NCI-H2081 (cell line): ENCODE measurements at regions not wholly inside any gene's neighbourhood (a gene's known extent, or its start where the extent isn't known, plus 50 kb on each side); places are given as distances from the start of the nearest gene placed in this dataset.

Experiments used
- DNase-seq, 2 experiments: peaks; one replicate each; lab custom pipeline; 2025; lab: John Stamatoyannopoulos, UW

DNA sequence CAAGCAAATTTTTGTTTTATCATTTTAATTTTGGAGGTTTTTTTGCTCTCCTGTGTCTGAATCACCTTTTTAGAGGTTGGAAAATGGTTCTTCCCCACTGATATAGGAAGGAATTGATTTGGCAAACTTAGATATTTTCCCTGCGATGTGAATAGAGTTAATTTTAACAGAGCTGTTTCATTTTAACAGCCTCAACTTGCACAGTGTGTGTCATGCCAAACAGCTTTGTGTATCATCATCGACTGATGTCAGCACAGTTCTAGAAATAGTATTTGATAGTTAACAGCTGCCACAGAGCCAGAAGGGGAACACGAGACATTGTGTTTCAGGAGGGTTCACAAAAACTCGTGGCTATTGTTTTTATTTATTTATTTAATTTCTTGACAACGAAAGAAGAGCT lies 243.1 kb upstream of the FOXN3 start:
- DNase-seq: no peak

DNA sequence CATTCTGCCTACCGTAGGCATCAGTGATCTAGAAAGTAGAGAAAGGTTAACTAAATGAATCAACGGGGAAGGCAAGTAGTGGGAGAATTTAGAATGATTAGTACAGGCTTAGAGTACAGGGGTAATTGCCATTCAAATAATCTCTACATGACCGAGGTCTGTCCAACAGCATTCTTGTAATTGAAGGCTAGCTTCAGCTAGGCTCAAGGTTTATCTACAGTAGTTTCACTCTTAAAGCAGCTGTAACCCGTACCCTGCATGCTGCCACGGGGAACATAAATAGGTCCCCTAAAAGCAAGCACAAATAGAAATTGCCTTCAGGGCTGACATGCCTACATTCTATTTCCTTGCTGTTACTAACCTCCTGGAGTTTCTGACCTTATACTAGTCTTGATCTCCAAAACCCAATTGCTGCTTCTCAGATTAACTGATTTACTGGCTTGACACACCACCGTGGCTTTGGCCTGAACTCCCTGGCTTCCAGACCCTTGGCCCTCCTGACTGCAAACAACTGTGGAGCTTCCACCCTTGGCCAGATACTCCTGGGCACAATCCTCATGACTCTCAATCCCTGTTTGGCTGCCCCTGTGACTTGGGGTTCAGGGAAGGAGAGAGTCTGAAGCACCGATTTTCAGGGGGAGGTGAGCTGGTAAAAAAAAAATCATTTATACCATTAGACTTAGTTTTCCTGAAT lies 242.1 kb upstream of the FOXN3 start:
- DNase-seq: no peak

DNA sequence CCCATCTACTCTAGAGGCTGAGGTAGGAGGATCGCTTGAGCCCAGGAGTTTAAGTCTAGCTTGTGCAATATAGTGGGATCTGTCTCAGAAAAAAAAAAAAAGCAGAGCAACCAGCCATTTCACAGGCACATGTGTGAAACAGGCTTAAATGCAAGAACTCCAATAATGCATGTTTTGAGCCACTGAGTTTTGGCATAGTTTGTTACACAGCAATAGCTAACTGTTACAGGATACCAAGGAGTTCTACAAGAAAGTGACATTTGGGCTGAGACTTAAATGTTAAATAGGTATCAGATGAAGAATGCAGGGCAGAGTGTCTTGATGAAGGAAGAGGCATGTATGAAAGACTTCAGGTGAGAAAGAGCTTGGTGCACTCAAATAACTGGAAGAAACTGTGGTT lies 240.0 kb upstream of the FOXN3 start:
- no peak for DNase-seq

DNA sequence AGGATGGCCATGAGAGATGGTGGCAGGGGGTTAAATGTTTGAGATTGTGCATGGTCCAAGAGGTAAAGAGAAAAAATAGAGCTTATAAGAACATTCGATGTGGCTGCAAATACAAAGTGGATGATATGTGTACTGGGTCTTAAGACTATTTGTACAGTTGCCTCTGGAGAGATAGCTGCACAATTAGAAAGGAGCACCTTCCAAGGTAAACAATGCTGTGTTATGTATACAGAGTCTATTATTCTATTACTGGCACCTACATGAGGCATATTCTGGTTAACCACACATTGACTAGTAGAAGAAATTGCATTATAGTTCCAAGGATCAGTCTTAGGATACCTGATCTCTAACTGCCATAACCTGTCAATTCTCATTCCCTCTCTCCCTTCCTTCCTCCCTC lies 238.0 kb upstream of the FOXN3 start:
- peak in 1 of 2 experiments; percentile 68 for DNase-seq

DNA sequence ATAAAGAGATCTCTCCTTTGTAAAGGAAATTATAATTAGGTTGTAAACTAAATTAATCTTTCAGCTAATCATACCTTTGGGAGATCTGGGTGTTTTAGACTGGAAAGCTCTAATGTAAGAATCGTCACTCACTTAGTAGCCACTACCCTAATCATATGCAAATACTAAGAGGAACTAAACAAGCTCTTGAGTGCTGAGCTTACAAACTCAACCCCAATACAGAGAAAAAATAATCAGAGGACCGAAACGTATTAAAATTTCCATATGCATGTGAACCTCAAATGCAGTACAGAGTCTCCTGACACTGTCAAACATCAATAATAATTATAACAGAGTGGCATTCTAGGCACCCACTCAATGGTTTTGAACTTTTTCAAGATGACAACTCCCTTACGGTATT lies 235.3 kb upstream of the FOXN3 start:
- DNase-seq: no peak

DNA sequence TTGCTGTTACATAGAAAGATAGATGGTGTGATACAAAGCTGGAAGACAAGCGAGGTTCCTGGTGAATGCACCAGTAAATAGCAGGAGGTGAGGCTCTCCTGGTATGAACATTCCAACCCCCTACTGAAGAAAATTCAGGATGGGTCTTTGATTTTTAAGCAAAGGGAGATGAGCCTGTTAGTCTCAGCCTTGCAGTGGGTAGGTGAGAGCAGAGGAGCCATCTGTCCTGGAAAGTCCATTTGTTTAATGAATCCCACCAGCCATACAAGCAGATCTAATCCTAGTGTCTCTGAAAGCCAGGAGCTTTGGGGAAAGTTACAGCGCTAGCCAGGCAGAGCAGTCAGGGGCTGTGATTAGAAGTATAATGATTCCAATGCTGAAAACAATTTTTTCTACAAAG lies 234.8 kb upstream of the FOXN3 start:
- no peak for DNase-seq

DNA sequence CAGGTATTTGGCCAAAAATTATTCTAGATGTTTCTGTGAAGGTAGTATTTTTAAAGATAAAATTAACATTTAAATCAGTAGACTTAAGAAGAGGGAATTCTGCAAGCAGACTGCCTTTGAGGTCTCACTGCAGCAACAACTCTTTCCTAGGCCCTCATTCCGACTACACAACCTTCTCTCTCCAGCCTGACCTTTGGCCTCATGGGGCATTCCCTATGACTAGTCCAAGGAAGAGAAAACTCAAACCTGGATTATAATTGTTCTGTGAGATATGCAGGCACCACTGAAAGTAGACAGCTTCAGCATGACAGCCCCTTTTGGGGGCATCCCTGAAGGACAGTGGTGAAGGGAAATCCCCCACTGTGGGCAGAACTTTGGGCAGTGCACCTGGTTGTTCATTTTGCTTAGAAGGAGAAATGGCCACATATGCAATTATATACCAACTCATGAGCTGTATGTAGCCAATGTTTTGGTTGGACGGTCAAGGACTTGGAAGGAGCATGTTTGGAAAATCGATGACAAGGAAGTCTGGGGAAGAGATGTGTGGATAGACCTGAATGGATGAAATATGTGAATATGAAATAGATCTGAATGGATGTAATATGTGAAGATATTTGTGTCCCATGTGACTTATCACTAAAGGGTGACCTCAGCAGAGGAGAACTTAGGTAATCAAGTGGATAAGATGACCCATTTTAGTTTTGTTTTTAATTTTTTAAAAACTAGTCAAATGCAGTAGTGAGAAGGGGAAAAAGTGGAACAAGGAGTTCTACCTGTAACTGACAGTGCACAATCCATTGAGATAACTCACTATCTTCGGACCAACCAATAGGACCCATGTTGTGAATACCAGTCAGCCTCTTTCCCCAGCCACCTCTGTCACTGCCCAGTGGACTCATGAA lies 233.3 kb upstream of the FOXN3 start:
- DNase-seq: no peak

DNA sequence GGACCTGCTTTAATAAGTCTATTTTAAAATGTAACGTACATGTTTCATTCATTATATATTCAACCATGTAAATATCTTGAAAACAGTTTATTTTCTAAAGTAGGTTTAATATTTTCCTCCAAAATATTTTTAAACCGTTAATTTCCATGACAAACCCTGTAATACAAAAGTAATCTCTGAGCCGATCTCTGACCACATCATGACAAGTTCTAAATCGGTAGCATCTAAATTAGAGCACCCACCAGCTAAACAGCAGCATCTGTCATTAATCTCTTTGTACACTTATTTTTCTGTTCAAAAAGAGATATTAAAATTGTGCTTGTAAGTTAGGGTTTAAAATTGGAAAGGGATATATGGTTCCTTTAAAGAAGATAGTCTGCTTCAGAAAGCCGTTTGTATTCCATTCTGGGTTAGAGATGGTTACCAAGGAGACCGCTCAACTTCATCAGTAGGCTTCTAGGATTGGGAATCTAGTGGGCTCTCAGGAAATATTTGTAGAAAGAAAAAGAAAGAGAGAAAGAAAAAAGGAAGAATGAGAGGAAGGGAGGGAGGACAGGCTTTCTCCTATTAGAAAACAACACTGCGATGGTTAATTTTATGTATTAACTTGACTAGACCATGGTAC lies 232.5 kb upstream of the FOXN3 start:
- DNase-seq: no peak

DNA sequence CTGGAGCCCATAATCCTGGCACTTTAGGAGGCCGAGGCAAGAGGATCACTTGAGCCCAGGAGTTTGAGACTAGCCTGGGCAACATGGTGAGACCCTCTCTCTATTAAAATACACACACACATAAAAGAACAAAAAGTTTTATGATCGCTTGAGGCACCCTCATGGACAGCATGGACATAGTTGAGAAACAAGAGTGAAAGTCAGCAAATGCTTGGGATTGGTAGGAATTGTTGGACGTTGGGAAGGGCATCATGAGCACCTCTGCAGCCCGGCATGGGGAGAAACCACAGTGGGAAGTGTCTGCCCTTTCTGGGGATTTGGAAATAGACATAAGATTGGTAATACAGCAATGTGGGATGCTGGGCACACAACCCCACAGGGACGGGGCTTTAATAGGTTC lies 231.9 kb upstream of the FOXN3 start:
- no peak for DNase-seq

DNA sequence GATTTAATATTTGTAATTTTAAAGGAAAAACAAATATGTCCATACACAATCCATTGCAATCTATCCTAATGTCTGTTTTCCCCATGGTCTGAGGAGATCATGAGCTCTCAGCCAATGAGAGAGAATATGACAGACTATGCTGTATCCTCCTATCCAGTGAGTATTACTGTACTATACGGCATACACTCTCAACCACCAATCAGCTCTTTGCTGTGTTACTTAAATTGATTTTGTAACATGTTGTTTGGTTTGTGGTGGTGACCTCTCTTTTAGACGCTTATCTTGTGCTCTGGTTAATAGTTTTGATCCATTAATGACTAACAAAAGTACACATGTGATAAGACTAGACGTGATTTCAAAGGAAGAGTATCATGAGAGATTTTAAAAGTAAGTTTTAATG lies 231.5 kb upstream of the FOXN3 start:
- DNase-seq: no peak

DNA sequence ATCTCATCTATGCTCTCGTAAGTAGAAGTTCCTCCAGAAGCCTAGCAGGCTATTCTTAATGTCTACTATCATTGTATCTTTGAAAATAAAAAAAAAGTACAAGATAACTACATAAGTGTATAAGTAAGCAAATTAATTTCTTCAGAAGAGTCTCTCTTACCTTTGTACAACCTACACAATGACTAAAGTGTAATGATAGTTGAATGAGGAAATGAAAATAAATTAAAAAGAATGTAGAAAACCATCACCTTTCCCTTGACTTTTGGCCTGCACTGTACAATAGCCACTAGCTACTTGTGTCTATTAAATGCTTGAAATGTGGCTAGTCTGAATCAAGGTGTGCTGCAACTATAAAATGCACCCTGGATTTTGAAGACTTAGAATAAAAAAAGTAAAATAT lies 229.9 kb upstream of the FOXN3 start:
- no peak for DNase-seq

DNA sequence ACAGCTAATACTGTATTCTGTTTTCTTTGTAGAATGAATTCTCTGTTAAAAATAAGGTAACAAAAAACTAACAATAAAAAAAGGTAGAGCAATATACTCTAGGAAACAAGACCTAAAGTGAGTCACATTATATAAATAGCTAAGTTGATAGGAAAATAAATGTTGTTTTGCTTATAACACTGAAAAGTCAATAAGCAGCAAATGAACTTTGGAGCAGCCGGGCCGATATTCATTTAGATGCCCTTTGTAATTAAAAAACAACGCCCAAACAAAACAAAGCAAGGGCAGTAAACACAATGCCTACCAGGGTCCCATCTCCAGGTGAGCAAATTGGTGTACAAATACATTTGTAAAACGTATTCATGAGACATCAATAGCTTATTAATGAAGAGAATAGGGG lies 227.6 kb upstream of the FOXN3 start:
- peak; percentile 23 to 34 for DNase-seq

DNA sequence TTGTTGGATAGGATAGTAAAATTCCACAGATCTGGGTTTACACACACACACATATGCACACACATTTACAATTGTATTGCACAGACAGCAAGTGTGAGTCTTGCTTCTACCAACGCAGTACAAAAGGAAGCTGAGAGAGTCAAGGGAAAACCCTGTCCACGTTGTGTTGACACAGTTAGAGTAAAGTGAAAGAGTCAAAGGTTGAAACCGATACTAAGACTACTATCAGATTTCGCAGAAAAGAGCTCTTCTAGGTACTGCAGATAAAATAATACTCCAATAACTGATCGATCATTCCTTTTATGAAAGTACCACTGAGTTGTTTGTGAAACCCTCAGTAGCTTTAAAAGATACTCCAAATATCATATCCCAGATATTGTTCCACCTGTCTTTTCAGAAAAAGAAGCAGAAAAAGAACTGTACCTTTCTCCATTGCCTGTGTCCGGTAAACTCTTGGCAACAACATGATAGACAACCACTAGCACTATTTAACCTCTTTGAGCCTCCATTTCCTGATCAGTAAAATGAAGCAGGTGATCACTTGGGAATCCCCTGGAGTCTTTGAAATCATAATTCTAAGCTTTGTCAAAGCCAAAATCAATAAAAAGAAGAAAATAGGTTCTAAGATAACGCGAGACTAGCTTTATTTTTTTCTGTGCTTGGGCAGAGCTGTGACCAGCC lies 224.6 kb upstream of the FOXN3 start:
- DNase-seq: no peak

DNA sequence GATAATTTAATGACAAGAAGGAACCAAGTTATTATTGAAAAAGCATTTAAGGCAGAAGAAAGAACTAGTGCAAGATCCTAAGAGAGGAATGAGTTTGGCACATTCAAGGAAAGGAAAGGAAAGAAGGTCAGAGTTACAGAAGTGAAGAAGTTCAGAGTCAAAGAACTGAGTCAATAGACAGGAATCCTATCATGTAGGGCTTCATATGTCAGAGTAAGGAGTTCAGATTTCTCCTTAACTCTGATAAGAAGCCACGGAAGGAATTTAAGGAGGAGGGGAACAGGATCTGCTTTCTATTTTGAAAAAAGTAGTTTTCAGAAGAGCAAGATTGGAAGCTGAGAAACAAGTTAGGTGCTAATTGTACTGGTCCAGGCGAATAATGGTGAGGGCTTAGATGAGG lies 223.1 kb upstream of the FOXN3 start:
- no peak for DNase-seq

DNA sequence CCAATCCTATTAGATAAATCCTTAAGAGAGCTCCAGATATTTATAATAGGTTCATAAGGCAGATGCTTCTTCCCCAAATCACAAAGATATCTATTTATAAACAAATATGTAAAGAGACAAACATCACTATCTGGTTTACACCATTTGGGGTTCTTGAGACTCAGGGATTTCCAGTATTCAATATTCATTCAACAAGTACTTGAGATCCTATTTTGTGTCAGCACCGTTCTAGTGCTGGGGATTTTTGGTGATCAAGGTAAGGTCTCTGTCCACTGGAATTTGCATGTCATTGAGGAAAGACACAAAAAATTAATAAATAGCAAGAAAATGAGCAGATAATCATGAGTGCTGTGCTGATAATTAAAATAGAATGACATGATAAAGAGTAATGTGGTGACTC lies 222.7 kb upstream of the FOXN3 start:
- no peak for DNase-seq

DNA sequence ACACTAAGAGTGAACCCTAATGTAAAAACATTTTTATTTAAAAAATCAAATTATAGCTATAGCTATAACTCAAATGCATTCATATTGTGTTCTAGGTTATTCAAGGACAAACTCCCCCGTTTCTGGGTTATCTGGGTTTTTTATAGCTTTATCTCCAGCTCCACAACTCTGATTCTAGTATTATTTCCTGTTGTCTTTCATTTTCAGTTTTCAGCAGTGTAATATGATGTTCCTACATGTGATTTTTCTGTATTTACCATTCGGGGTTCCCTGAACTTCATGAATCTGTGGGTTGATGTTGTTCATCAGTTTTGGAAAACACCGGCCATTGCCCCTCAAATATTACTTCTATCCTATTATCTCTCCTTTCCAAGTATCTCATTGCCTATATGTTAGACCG lies 221.9 kb upstream of the FOXN3 start:
- no peak for DNase-seq

DNA sequence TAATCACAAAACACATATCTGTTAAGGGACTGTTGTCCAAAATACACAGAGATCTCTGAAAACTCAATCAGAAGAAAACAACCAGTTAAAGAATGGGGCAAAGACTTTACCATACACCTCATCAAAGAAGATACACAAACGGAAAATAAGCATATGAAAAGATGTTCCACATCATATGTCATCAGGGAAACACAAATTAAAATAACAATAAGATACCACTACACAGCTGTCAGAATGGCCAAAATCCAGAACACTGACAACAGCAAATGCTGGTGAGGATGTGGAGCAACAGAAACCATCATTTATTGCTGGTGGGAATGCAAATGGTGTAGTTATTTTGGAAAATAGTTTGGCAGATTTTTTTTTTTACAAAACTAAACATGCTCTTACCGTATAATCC lies 220.5 kb upstream of the FOXN3 start:
- DNase-seq: no peak

DNA sequence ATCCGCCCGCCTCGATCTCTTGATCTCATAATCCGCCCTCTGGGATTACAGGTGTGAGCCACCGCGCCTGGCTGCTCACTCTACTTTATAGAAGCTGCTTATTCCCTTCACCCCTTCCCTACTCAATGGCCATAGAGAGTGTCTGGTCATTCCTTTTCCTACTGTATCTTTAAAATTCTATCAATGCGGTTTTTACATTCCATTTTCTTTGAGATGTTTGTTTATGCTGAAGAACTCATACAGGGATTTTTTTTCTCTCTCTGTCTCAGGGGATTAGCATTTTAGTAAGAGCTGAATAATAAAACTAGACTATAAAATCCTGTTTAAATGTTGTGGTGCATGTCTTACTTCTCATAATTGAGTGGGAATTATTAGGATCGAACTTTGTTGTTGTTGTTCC lies 218.6 kb upstream of the FOXN3 start:
- DNase-seq: no peak

DNA sequence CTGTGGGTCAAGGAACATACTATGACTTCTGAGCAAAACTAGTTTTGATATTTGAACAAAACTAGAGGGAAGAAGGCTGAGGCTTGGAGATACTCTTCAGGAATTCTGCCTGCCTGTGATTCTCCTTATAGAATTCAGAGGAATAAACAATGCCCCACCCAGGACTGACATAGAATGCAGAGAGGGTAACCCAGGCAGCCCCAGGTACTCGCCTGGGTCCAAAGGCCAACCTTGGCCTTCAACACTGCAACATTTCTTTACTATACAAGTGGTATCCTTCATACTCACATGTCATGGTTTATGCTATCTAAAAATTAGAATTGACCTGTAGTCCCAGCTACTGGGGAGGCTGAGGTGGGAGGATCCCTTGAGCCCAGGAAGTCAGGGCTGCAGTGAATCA lies 217.0 kb upstream of the FOXN3 start:
- DNase-seq: no peak

DNA sequence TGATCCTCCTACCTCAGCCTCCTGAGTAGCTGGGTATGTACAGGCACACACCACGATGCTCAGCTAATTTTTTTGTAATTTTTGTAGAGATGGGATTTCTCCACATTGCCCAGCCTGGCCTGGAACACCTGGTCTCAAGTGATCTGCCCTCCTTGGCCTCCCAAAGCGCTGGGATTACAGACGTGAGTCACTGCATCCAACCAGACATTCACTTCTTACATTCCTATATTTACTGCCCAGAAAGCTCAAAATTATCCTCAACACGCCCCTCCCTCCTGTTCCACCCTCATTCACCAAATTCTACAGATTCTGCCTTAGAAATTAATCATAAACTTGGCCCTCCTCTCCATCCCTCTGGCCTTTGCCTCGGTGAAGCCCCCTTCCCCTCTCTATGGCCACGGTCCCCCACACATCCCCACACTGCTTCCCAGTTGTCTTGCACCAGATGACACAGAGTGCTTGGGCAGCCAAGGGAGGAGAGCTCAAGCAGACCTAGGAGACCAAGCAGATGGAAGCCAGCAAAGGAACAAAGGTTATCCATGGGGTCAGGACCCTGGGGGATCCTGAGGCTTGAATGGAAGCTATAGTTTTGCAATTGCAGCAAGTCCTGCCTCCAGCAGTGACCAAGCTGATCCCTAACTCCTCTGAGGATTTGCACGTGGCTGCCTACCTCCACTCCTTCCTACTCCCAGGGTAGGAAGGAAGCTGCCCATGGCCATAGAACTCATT lies 213.2 kb upstream of the FOXN3 start:
- no peak for DNase-seq

DNA sequence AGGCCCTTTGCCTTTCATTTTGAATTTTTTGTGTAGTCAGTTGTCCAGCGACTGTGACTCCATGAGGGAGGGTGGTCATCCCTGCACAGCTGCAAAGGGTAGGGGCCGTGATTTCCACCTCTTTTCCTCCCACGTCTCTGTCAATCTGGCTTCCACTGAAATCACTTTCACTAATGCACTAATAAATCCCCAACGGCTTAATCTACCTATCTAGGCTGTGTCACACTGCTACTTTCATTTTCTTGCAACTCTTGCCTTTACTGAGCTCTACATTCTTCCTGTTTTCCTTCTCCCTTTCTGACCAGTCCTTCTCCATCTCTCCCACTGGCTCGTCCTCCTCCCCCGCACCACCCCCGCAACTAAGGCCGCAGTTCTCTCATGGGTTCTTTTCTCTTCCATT lies 212.3 kb upstream of the FOXN3 start:
- no peak for DNase-seq

DNA sequence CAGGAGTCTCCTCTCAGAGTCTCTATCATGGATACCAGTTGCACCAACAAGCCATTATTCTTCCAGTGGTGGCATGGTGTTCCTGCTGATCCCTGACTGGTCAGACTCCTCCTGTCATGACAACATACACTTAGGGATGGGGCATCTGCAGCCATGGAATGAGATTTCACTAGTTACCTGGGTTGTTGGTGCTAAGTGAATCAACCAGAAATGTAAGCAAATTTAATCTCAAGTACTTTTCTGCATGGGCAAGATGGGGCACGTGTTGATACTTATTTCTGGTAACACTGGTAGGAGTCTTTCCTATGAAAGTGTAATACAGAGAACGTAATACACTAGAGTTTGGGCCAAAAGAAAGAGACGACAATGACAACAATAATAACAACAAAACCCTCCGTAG lies 211.5 kb upstream of the FOXN3 start:
- no peak for DNase-seq
